Activated T-cell treated with anti-CD3 and anti-CD28 coated beads, Interleukin-2, amount 50 U/mL, for 24 hours (primary cell): ENCODE measurements at regions not wholly inside any gene's neighbourhood (a gene's known extent, or its start where the extent isn't known, plus 50 kb on each side); places are given as distances from the start of the nearest gene placed in this dataset.
"Not testable (repeated sequence)": the region's sequence is repeated elsewhere in the genome, so short reads cannot be mapped to it uniquely, and the experiment has no call there.

Experiments used
- DNase-seq: peaks from one replicate; pipeline ENCODE4 v3.0.0-alpha.2; 2020
- H3K27ac Mint-ChIP-seq: 2 replicates; pipeline ENCODE4 v1.8.0; 2020; ENCODE audit warnings: mild to moderate bottlenecking, mixed read lengths
- H3K27me3 Mint-ChIP-seq: 2 replicates; pipeline ENCODE4 v1.8.0; 2020; ENCODE audit warnings: mixed read lengths
- H3K36me3 Mint-ChIP-seq: 2 replicates; pipeline ENCODE4 v1.8.0; 2020; ENCODE audit warnings: low read depth, mixed read lengths
- H3K4me1 Mint-ChIP-seq: 2 replicates; pipeline ENCODE4 v1.8.0; 2020; ENCODE audit warnings: low read depth, mixed read lengths
- H3K4me3 Mint-ChIP-seq: 2 replicates; pipeline ENCODE4 v1.8.0; 2020; ENCODE audit warnings: mild to moderate bottlenecking, moderate library complexity, mixed read lengths
- H3K9me3 Mint-ChIP-seq: 2 replicates; pipeline ENCODE4 v1.8.0; 2020; ENCODE audit warnings: mixed read lengths

- H3K4me1 Mint-ChIP-seq, result no peaks in the 10 kb centered on the region
- H3K4me3 Mint-ChIP-seq, result no peak overlapping the region
These were observed 174.9 kb downstream of the ETAA1 start for GRCh38 chr2:67571785-67572718.

GRCh38 chr2:67572721-67573435 is 175.7 kb downstream of the ETAA1 start:
- Mint-ChIP-seq H3K36me3 (no peaks in the 10 kb centered on the region), H3K4me1 (no peaks in the 10 kb centered on the region), H3K4me3 (no peak overlapping the region), H3K27me3 (no peaks in the 10 kb centered on the region), H3K9me3 (peaks cover 2% of the 10 kb centered on the region), H3K27ac (no peak overlapping the region)
- no peak for DNase-seq

More at GRCh38 chr2:67571785-67572718, 174.9 kb downstream of the ETAA1 start:
- no peaks in the 10 kb centered on the region for H3K27me3 Mint-ChIP-seq
- H3K36me3 Mint-ChIP-seq, result no peaks in the 10 kb centered on the region
- DNase-seq, result no peak
- peaks cover 2% of the 10 kb centered on the region for H3K9me3 Mint-ChIP-seq
- no peak overlapping the region for H3K27ac Mint-ChIP-seq

GRCh38 chr2:67574230-67574629 is 177.1 kb downstream of the ETAA1 start:
- H3K9me3 Mint-ChIP-seq, result peaks cover 2% of the 10 kb centered on the region
- H3K4me3 Mint-ChIP-seq, result no peak overlapping the region
- no peaks in the 10 kb centered on the region for H3K4me1 Mint-ChIP-seq
- no peak for DNase-seq
- H3K36me3 Mint-ChIP-seq, result no peaks in the 10 kb centered on the region
- no peak overlapping the region for H3K27ac Mint-ChIP-seq
- no peaks in the 10 kb centered on the region for H3K27me3 Mint-ChIP-seq

GRCh38 chr2:67576226-67576625 is 179.1 kb downstream of the ETAA1 start:
- Mint-ChIP-seq H3K27ac (no peak overlapping the region), H3K36me3 (no peaks in the 10 kb centered on the region), H3K27me3 (no peaks in the 10 kb centered on the region), H3K9me3 (peaks cover 2% of the 10 kb centered on the region), H3K4me1 (no peaks in the 10 kb centered on the region), H3K4me3 (no peak overlapping the region)
- no peak for DNase-seq

GRCh38 chr2:67576991-67577390 is 179.9 kb downstream of the ETAA1 start:
- H3K9me3 Mint-ChIP-seq, result peaks cover 2% of the 10 kb centered on the region

GRCh38 chr2:67579216-67579615 is 182.1 kb downstream of the ETAA1 start:
- H3K36me3 Mint-ChIP-seq, result peaks cover 2% of the 10 kb centered on the region

More at GRCh38 chr2:67576991-67577390, 179.9 kb downstream of the ETAA1 start:
- Mint-ChIP-seq H3K27me3 (no peaks in the 10 kb centered on the region), H3K27ac (no peak overlapping the region), H3K36me3 (no peaks in the 10 kb centered on the region), H3K4me3 (no peak overlapping the region), H3K4me1 (no peaks in the 10 kb centered on the region)
- DNase-seq, result no peak

GRCh38 chr2:67579806-67580205 is 182.7 kb downstream of the ETAA1 start:
- Mint-ChIP-seq H3K9me3 (peaks cover 15% of the 10 kb centered on the region), H3K27me3 (no peaks in the 10 kb centered on the region), H3K36me3 (peaks cover 2% of the 10 kb centered on the region), H3K4me3 (no peak overlapping the region), H3K4me1 (no peaks in the 10 kb centered on the region), H3K27ac (no peak overlapping the region)
- DNase-seq, result no peak

More at GRCh38 chr2:67579216-67579615, 182.1 kb downstream of the ETAA1 start:
- DNase-seq, result no peak
- H3K27ac Mint-ChIP-seq, result no peak overlapping the region
- H3K27me3 Mint-ChIP-seq, result no peaks in the 10 kb centered on the region
- peaks cover 10% of the 10 kb centered on the region for H3K9me3 Mint-ChIP-seq
- H3K4me1 Mint-ChIP-seq, result no peaks in the 10 kb centered on the region
- H3K4me3 Mint-ChIP-seq, result no peak overlapping the region

GRCh38 chr2:67581751-67582150 is 184.6 kb downstream of the ETAA1 start:
- peaks cover 2% of the 10 kb centered on the region for H3K36me3 Mint-ChIP-seq
- peaks cover 30% of the 10 kb centered on the region for H3K9me3 Mint-ChIP-seq
- DNase-seq, result no peak
- H3K27me3 Mint-ChIP-seq, result no peaks in the 10 kb centered on the region
- H3K4me1 Mint-ChIP-seq, result no peaks in the 10 kb centered on the region
- no peak overlapping the region for H3K4me3 Mint-ChIP-seq
- H3K27ac Mint-ChIP-seq, result no peak overlapping the region

- peaks cover 2% of the 10 kb centered on the region for H3K36me3 Mint-ChIP-seq
- no peak overlapping the region for H3K4me3 Mint-ChIP-seq
- no peaks in the 10 kb centered on the region for H3K27me3 Mint-ChIP-seq
- H3K9me3 Mint-ChIP-seq, result peaks cover 28% of the 10 kb centered on the region
- no peak overlapping the region for H3K27ac Mint-ChIP-seq
- no peaks in the 10 kb centered on the region for H3K4me1 Mint-ChIP-seq
- no peak for DNase-seq
These were observed 186.1 kb downstream of the ETAA1 start for GRCh38 chr2:67583185-67583584.

GRCh38 chr2:67585400-67585799 is 188.3 kb downstream of the ETAA1 start:
- peaks cover 2% of the 10 kb centered on the region for H3K36me3 Mint-ChIP-seq
- no peaks in the 10 kb centered on the region for H3K27me3 Mint-ChIP-seq
- H3K4me3 Mint-ChIP-seq, result no peak overlapping the region
- no peak for DNase-seq
- no peaks in the 10 kb centered on the region for H3K4me1 Mint-ChIP-seq
- H3K27ac Mint-ChIP-seq, result no peak overlapping the region
- H3K9me3 Mint-ChIP-seq, result peaks cover 33% of the 10 kb centered on the region

GRCh38 chr2:67589121-67589520 is 192.0 kb downstream of the ETAA1 start:
- not testable (repeated sequence) for H3K27ac Mint-ChIP-seq, H3K36me3 Mint-ChIP-seq, H3K4me1 Mint-ChIP-seq, DNase-seq, H3K27me3 Mint-ChIP-seq, H3K4me3 Mint-ChIP-seq
- peaks cover 44% of the 10 kb centered on the region for H3K9me3 Mint-ChIP-seq

GRCh38 chr2:67594522-67594921 is 197.4 kb downstream of the ETAA1 start:
- H3K27me3 Mint-ChIP-seq, DNase-seq, H3K4me1 Mint-ChIP-seq, H3K27ac Mint-ChIP-seq, H3K36me3 Mint-ChIP-seq, H3K4me3 Mint-ChIP-seq: not testable (repeated sequence)
- H3K9me3 Mint-ChIP-seq, result peaks cover 24% of the 10 kb centered on the region

GRCh38 chr2:67596871-67597270 is 199.7 kb downstream of the ETAA1 start:
- H3K4me3 Mint-ChIP-seq, result no peak overlapping the region
- H3K9me3 Mint-ChIP-seq, result peaks cover 9% of the 10 kb centered on the region
- DNase-seq, result no peak
- no peak overlapping the region for H3K27ac Mint-ChIP-seq
- no peaks in the 10 kb centered on the region for H3K36me3 Mint-ChIP-seq
- no peaks in the 10 kb centered on the region for H3K27me3 Mint-ChIP-seq
- no peaks in the 10 kb centered on the region for H3K4me1 Mint-ChIP-seq

- no peaks in the 10 kb centered on the region for H3K9me3 Mint-ChIP-seq
- no peaks in the 10 kb centered on the region for H3K4me1 Mint-ChIP-seq
- H3K27me3 Mint-ChIP-seq, result no peaks in the 10 kb centered on the region
- no peak for DNase-seq
- no peak overlapping the region for H3K4me3 Mint-ChIP-seq
- no peaks in the 10 kb centered on the region for H3K36me3 Mint-ChIP-seq
- H3K27ac Mint-ChIP-seq, result no peak overlapping the region
These were observed 202.4 kb downstream of the ETAA1 start for GRCh38 chr2:67599561-67599960.
